Lower leg skin (tissue), 4 donors: ENCODE measurements at regions not wholly inside any gene's neighbourhood (a gene's known extent, or its start where the extent isn't known, plus 50 kb on each side); places are given as distances from the start of the nearest gene placed in this dataset.

Experiments used
- DNase-seq, 2 donors: peaks; one replicate each; pipeline ENCODE4 v3.0.0-alpha.2; 2019; ENCODE audit warnings: low spot score in 2 of 2
- H3K4me3 ChIP-seq: fragments of 200-600 bp; sonication (generic); 2 replicates; pipeline ENCODE4 v1.5.1; 2017; ENCODE audit warnings: mild to moderate bottlenecking, low read depth; ENCODE audit not compliant: poor library complexity, severe bottlenecking
- CTCF ChIP-seq, 3 donors: fragments of 450-650 bp; IDR thresholded peaks; one replicate each; pipeline ENCODE4 v1.5.1; 2016; ENCODE audit warnings: antibody characterized with exemption in 3 of 3, mild to moderate bottlenecking in 3 of 3, moderate library complexity in 2 of 3
- POLR2A ChIP-seq, 2 donors: fragments of 450-650 bp; IDR thresholded peaks; one replicate each; pipeline ENCODE4 v1.6.1; 2016 to 2017; ENCODE audit warnings: antibody characterized with exemption in 2 of 2, mild to moderate bottlenecking in 1 of 2, moderate library complexity in 1 of 2
- WGBS, 2 donors: methylation state at CpG; one replicate each; pipeline ENCODE4 v1.1.5; 2018; 5-methylcytosine and 5-hydroxymethylcytosine counted together
- intact Hi-C: fragments of 100-400 bp; cut with DNase I; formaldehyde crosslinking; loops from one replicate; pipeline ENCODE4 v1.15.0; 2023; ENCODE audit warnings: low total_unique reads

GRCh38 chr20:46833360-46833759, 61.3 kb upstream of the EYA2 start:
- WGBS, 2 donors, result 70 to 79% methylated on average over 3 of the region's 3 CpGs
- intact Hi-C loops, result no loop called here
- DNase-seq, result no peak

GRCh38 chr20:46835418-46835817, 59.2 kb upstream of the EYA2 start:
- TF ChIP-seq CTCF (IDR thresholded peaks at IDR 0.05) (no peak), POLR2A (IDR thresholded peaks at IDR 0.05) (no peak)
- WGBS, 2 donors, result 61% methylated on average over 1 of the region's 1 CpG
- no peak overlapping the region for H3K4me3 ChIP-seq
- no peak for DNase-seq
- intact Hi-C loops, result no loop called here

More at GRCh38 chr20:46833360-46833759, 61.3 kb upstream of the EYA2 start:
- TF ChIP-seq CTCF (IDR thresholded peaks at IDR 0.05), result no peak
- TF ChIP-seq POLR2A (IDR thresholded peaks at IDR 0.05), result no peak
- no peak overlapping the region for H3K4me3 ChIP-seq

- DNase-seq, result no peak
- WGBS, 2 donors, result 80 to 91% methylated on average over 3 to 4 of the region's 4 CpGs
- intact Hi-C loops, result no loop called here
- no peak for TF ChIP-seq POLR2A (IDR thresholded peaks at IDR 0.05)
- TF ChIP-seq CTCF (IDR thresholded peaks at IDR 0.05), result no peak
- H3K4me3 ChIP-seq, result no peak overlapping the region
Measured at GRCh38 chr20:46837083-46837482, 57.6 kb upstream of the EYA2 start.

- no peak overlapping the region for H3K4me3 ChIP-seq
- TF ChIP-seq POLR2A (IDR thresholded peaks at IDR 0.05) (no peak), CTCF (IDR thresholded peaks at IDR 0.05) (no peak)
- WGBS, 2 donors, result 26 to 35% methylated on average over 2 of the region's 2 CpGs
- DNase-seq, result no peak
- intact Hi-C loops, result no loop called here
Measured at GRCh38 chr20:46838011-46838410, 56.6 kb upstream of the EYA2 start.

GRCh38 chr20:46840054-46840729, 54.5 kb upstream of the EYA2 start:
- WGBS, 2 donors, result 75 to 80% methylated on average over 4 of the region's 4 CpGs
- no peak for DNase-seq
- intact Hi-C loops, result no loop called here
- no peak for TF ChIP-seq CTCF (IDR thresholded peaks at IDR 0.05)
- no peak for TF ChIP-seq POLR2A (IDR thresholded peaks at IDR 0.05)
- no peak overlapping the region for H3K4me3 ChIP-seq
